DMS153 (cell line): ENCODE measurements at regions not wholly inside any gene's neighbourhood (a gene's known extent, or its start where the extent isn't known, plus 50 kb on each side); places are given as distances from the start of the nearest gene placed in this dataset.
"Not testable (repeated sequence)": the region's sequence is repeated elsewhere in the genome, so short reads cannot be mapped to it uniquely, and the experiment has no call there.

Source experiments
- DNase-seq: peaks from one replicate; lab custom pipeline; 2025; lab: John Stamatoyannopoulos, UW

- DNase-seq = no peak
Measured at GRCh38 chr2:3115301-3116042, 262.1 kb downstream of the EIPR1 start.

DNA sequence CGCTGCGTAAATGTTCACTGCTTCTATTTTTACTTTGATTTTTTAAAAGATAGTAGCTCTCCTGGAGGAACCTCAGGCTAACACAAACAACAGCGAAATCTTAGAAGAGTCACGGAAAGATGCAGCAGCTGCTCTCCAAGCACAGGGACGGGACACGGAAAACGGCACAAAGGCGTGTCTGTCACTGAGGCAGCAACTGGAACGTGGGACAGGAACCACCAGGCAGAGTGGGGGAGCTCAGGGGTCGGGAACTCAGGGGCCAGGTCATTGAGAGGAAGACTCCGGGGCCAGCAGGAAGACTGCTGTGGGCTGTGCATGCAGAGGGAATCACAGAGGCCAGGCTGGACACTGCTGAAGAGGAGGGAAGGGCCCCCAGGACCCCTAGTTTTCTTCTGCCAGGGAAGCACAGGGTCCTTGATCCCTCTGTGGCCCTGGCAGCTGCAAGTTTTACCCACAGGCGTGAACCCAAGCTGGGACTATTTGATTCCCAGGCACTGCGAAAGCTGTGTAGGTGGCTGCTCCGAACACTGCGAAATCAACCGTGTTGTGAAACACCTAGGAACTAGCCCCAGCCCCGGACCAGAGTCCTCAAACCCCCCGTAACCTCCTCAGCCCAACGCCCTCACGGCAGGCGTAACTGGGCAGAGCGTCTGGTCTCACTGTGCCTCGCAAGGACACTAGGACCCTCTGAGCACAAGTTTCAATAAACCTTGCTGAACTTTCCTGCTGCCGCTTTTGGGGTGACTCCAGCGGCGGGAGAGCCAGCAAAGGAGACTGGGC, 263.0 kb downstream of the EIPR1 start:
- no peak for DNase-seq

DNA sequence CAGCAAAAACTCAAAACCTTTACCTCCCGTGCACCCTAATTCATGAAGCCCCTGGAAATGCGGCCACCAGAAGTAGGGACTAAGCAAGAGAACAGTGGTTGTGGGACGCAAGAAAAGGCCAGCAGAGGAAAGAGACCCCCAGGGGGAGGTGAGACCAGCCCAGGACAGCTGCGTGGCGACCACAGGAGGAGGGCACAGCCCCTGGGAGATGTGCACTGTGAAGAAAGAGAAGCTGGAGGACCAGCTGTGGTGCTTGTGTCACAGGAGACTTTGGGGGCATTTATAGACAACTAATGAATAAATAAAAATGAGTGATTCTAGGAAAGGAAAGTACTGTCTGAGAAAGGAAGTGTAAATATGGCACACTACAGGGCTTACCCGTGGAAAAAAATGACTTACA, 263.8 kb downstream of the EIPR1 start:
- DNase-seq = no peak

DNA sequence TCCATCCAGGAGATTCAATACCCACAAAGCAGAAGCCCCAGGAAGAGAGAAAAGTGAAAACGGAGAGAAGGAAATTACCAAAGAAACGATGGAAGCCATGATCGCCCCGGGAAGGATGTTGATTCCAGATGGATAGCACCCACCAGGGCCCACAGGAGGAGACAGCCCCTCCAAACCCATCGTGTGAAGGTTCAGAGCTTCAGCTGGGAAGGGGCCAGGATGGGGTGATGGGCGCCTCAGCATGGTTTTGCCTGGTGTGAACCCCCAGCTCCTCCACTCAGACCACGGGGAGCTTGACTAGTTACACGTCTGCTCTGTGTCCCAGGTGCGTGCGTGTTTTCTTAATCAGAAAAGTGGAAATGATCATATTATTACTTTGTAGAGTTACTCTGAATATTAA, 264.5 kb downstream of the EIPR1 start:
- DNase-seq = no peak

- no peak for DNase-seq
Measured at GRCh38 chr2:3112553-3112952, 265.1 kb downstream of the EIPR1 start.

DNA sequence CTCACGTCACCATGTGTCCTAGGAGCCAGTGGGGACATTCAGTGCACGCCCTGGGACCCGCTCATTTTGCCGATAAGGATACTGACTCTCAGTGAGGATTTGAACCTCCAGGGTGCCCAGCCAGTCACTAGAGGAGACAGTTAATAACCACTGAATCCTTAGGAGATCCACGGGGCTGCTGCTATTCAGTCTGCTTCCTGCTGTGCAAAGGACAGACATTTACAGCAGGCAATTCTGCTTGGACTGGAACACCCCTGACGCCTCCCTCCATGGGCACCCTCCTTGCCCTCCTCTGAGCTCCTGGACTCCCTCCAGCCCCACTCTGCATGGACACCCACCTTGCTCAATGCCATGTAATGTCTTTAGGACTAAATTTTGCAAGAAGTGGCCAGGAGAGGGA, 265.5 kb downstream of the EIPR1 start:
- no peak for DNase-seq

DNA sequence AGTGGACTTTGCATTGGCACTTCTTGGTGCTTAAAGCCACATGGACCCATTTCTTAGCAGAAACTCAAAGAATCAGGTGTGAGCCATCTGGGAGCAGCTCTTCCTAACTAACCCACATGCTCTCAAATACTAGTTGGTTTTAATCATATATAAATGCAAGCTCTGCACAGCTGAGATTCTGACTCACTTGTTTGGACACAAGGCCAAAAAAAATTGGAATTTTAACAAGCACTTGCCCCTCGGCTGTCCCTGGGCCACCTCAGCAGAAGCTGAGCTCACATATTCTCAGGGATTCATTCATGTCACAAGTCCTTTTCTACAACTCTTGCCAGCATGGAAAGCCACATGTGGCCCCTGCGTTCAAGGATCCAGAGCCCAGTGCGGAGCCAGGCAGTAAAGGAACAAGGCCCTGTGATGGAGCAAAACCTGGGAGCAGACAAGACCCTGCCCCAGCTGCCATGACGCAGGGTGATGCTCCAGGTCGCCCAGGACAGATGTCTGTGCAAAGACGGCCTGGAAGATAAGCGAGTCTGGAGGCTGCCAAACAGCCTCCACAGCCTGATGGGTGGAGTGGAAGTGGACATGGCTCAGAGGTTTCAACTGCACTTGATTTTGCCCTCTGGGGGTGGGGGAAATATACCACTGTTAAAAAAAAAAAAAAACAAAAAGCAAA, 266.5 kb downstream of the EIPR1 start:
- no peak for DNase-seq

DNA sequence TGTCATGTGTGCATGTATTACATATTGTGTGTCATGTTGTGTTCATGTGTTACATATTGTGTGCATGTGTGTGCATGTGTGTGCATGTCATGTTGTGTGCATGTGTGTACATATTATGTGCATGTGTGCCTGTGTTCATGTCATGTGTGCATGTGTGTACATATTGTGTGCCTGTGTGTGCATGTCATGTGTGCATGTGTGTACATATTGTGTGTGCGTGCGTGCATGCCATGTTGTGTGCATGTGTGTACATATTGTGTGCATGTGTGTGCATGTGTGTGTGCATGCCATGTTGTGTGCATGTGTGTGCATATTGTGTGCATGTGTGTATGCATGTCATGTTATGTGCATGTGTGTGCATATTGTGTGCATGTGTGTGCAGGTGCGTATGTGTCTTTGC, 267.1 kb downstream of the EIPR1 start:
- DNase-seq = no peak

- DNase-seq = no peak
Measured at GRCh38 chr2:3108710-3109702, 268.6 kb downstream of the EIPR1 start.

- no peak for DNase-seq
Measured at GRCh38 chr2:3108105-3108504, 269.5 kb downstream of the EIPR1 start.

DNA sequence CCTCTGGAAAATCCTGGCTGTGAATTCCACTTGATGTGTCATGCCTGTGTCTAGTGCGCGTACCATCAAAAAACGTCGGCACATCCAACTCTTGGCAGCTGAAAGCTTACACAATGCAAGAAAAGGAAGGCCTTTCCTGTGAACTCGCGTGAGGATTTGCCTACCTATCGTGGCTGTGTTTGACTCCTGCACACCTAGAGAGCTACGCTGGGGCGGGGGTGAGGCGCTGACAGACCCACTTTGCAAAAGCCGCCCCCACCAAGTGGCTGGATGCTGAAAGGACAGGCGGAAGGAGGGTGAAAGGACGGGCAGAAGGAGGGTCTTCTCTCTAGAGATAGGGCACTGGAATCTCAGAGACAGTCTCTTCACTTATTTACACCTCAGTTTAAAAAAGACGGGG, 270.1 kb downstream of the EIPR1 start:
- no peak for DNase-seq

- DNase-seq = no peak
Measured at GRCh38 chr2:3105814-3106569, 271.6 kb downstream of the EIPR1 start.

- DNase-seq = not testable (repeated sequence)
Measured at GRCh38 chr2:3104958-3105813, 272.4 kb downstream of the EIPR1 start.

- DNase-seq = no peak
Measured at GRCh38 chr2:3104261-3104660, 273.4 kb downstream of the EIPR1 start.

DNA sequence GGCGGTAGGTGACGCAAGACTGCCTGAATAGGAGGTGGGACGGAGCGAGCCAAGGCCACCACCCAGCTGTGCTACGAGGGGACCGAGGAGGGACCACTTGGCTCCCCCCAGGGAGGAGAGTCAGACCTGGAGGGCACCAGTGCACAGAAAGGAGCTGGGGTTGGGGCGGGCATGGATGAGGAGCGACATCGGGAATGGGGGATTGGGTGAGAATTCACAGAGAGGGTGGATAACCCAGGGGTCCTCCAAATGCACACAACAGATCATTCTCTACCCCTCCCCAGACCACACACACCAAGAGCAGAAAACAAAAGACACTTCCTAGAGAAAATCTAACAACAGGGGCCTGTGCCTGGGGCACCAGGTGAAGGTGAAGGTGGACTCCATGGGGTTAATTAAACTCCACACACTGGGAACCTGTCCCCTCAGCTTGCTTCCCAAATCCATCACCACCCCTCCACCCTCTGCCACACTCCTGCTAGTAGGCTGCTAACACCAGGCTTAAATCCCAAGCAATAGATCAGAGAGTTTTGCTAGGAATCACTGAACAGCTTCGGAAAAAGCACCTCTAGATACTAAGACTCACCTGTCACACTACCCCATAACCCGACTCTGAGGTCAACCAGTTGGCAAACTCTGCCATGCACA, 274.6 kb downstream of the EIPR1 start:
- no peak for DNase-seq

DNA sequence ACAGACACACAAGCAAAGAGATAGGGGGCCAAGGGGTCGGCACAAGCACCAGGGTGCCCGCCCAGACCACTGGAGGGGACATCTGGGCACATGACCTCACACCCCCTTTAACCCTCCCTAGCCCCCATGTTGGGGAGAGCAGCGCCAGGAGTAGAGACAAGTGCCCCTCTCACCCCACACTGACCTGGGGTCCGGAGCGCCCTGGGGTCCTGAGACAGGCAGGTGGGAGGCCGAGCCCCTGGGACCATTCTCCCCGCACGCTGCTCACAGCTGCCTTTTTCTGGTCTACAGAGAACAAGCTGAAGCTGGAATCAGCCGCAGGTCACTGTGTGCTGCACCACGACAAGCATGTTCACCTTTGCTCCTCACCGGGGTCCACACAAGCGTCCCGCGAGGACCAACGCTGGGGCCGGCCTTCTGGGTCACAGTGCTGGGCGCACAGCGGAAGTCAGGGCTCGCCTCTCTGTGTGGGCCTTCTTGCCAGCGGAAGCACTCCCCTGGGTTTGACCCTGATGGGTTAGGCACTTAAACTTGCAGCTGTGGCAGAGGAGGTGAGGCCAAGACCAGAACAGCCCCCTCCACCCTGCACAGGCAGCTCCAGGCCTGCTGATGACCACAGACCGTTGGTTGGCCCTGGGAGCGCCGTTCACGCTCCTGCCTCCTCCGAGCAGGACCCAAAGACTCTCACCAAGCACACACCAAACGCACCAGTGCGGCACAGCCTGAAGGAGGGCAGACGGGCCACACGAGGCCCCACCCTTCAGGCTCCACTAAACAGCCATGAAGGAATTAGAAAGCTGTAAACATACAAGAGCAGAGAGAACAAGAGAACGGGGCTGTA, 275.3 kb downstream of the EIPR1 start:
- DNase-seq = no peak

DNA sequence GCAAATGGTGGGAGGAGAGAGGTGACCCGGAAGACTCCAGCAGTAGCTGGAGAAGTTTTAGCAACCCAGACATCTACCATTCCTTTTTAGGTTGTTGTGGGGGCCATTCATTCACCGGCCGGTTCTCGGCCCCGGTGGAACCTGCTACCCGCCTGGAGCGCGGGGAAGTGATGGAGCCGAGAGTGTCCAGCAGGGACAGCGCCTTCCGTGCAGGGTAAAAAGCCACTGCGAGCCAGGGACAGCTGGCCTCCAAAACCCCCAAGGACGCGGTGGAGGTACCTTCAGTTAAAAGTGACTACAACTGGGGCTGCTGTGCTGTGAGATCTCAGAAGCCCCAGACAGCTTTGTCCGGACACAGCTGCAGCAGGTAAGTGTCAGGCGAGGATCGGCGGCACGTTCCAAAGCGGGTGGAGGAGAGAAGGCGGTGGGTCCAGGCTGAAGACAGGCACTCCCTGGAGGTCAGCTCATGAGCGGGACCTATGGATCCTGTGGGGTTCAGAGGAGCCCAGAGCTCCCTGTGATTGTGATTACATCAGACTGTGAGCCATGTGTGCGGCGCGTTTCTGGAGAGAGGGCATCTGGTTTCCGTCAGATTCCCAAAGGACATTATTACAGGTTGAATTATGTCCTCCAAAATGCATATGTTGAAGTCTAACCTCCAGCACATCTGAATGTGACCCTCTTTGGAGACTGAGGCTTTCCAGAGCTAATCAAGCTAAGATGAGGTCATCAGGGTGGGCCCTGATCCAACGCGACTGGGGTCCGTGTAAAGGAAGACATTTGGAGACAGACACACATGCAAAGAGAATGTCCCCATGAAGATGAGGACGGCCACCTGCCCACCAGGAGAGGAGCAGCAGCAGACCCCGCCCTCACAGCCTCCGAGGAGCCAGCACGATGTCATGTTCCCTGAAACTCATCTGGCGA, 276.3 kb downstream of the EIPR1 start:
- DNase-seq = no peak

DNA sequence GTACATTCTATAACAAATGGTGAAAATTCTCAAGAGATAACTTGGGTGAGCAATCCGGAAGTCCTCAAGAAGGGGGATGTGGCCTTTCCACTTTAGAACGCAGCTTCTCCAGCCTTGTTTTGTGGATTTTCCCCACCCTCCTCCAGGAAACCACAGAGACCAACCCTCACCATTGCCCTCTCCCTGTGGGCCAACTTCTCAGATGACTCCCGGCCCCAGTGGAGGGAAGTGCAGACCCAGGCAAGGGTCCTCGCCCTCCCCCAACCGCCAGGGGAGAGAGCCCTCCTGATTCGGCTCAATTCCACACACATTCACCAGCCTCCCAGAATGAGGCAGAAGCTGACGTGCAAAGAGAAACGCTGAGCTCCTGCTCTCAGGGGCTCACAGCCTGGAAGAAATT, 277.2 kb downstream of the EIPR1 start:
- no peak for DNase-seq
